GM12878 (cell line): ENCODE measurements at regions not wholly inside any gene's neighbourhood (a gene's known extent, or its start where the extent isn't known, plus 50 kb on each side); places are given as distances from the start of the nearest gene placed in this dataset.
"Not testable (repeated sequence)": the region's sequence is repeated elsewhere in the genome, so short reads cannot be mapped to it uniquely, and the experiment has no call there.

Experiments used
- ATAC-seq: fragments of 200-7000 bp; cut with Tn5 transposase; 3 replicates; pipeline ENCODE4 v1.9.1; 2020; ENCODE audit warnings: mild to moderate bottlenecking, moderate library complexity
- BruUV-seq: library from RNA; stranded (reverse); fragments of 400-500 nt; replicated peaks from 2 replicates; lab custom pipeline; 2021; lab: Mats Ljungman, UMichigan
- CTCF ChIA-PET: fragments of 300-600 bp; sonication (Branson Sonifier 250); formaldehyde crosslinking; extraction: SDS; loops from one replicate; lab custom pipeline; 2021; ENCODE audit warnings: inconsistent platforms; lab: Yijun Ruan, JAX
- POLR2A ChIA-PET: fragments of 350-600 bp; formaldehyde crosslinking; extraction: SDS; loops from one replicate; lab custom pipeline; 2021; ENCODE audit warnings: inconsistent platforms; lab: Charles Lee
- RAD21 ChIA-PET: fragments of 300-600 bp; sonication (Branson Sonifier 250); formaldehyde crosslinking; loops from one replicate; lab custom pipeline; 2023; ENCODE audit warnings: antibody characterized with exemption; ENCODE audit not compliant: unreplicated experiment; lab: Charles Lee
- SMC1A ChIA-PET: fragments of 300-600 bp; sonication (Branson Sonifier 250); formaldehyde crosslinking; loops from one replicate; lab custom pipeline; 2023; ENCODE audit not compliant: unreplicated experiment, uncharacterized antibody; lab: Charles Lee
- DNase-seq: peaks from one replicate; pipeline ENCODE4 v3.0.0-alpha.2; 2011; ENCODE audit warnings: low read depth, low spot score
- FAIRE-seq: peaks from 3 replicates; lab custom pipeline; 2011; peaks lifted over from hg19 to GRCh38; lab: Jason Lieb, UNC
- H2AFZ ChIP-seq: 2 replicates; pipeline ENCODE4 v1.6.0; 2011; ENCODE audit warnings: low read depth, low read length, control low read depth; ENCODE audit not compliant: control insufficient read depth
- H3K27ac ChIP-seq: 2 replicates; pipeline ENCODE4 v1.5.1; 2011; ENCODE audit warnings: control low read depth; ENCODE audit not compliant: control insufficient read depth, insufficient read depth
- H3K27me3 ChIP-seq, 2 experiments: replicated peaks in 1 of 2; 2 replicates each; pipeline versions ENCODE4 v1.6.0 to v1.6.1; 2011; ENCODE audit warnings: low read length in 1 of 2; ENCODE audit not compliant: control insufficient read depth in 2 of 2, insufficient read depth in 2 of 2
- H3K36me3 ChIP-seq, 2 experiments: 2 replicates each; pipeline ENCODE4 v1.5.1; 2011; ENCODE audit warnings: low read length in 1 of 2; ENCODE audit not compliant: control insufficient read depth in 2 of 2, insufficient read depth in 2 of 2
- H3K4me1 ChIP-seq: 2 replicates; pipeline ENCODE4 v1.6.1; 2011; ENCODE audit warnings: mild to moderate bottlenecking, low read length, moderate library complexity, mixed read lengths; ENCODE audit not compliant: control insufficient read depth, insufficient read depth
- H3K4me2 ChIP-seq: 2 replicates; pipeline ENCODE4 v1.6.0; 2011; ENCODE audit warnings: control low read depth; ENCODE audit not compliant: control insufficient read depth, insufficient read depth
- H3K4me3 ChIP-seq: fragments of 200-600 bp; sonication (generic); 2 replicates; pipeline ENCODE4 v1.5.1; 2016
- H3K79me2 ChIP-seq: 2 replicates; pipeline ENCODE4 v1.6.0; 2011; ENCODE audit warnings: low read length; ENCODE audit not compliant: control insufficient read depth, insufficient read depth
- H3K9ac ChIP-seq: 2 replicates; pipeline ENCODE4 v1.8.0; 2011; ENCODE audit warnings: low read length, control low read depth, mixed read lengths; ENCODE audit not compliant: control insufficient read depth, insufficient read depth
- H3K9me3 ChIP-seq: replicated peaks from 3 replicates; pipeline ENCODE4 v1.5.1; 2011; ENCODE audit warnings: mild to moderate bottlenecking, low read length; ENCODE audit not compliant: control insufficient read depth, insufficient read depth
- H4K20me1 ChIP-seq: 2 replicates; pipeline ENCODE4 v1.6.0; 2011; ENCODE audit not compliant: control insufficient read depth, insufficient read depth
- HDAC2 ChIP-seq: fragments of 200-600 bp; sonication (generic); IDR thresholded peaks from 2 replicates; pipeline ENCODE4 v1.6.1; 2017
- PAX8 ChIP-seq: fragments of 450-650 bp; IDR thresholded peaks from 2 replicates; pipeline ENCODE4 v1.6.1; 2017; ENCODE audit warnings: mild to moderate bottlenecking, moderate library complexity
- SKIL ChIP-seq: fragments of 450-650 bp; IDR thresholded peaks from 2 replicates; pipeline ENCODE4 v1.6.1; 2017; ENCODE audit warnings: mild to moderate bottlenecking, low read depth, inconsistent platforms; ENCODE audit not compliant: poor library complexity, severe bottlenecking
- SREBF1 ChIP-seq: IDR thresholded peaks from 2 replicates; pipeline ENCODE4 v1.6.1; 2012; ENCODE audit warnings: mild to moderate bottlenecking, low read length
- SUPT20H ChIP-seq: IDR thresholded peaks from 2 replicates; pipeline ENCODE4 v1.6.1; 2011; ENCODE audit warnings: low read depth, mild to moderate bottlenecking, low read length, moderate library complexity, borderline replicate concordance; ENCODE audit not compliant: control insufficient read depth
- ZSCAN29 ChIP-seq: fragments of 450-650 bp; IDR thresholded peaks from 2 replicates; pipeline ENCODE4 v1.6.1; 2017; ENCODE audit warnings: mild to moderate bottlenecking, moderate library complexity
- WGBS: methylation state at CpG from one replicate; pipeline ENCODE4 v1.1.6; 2016; ENCODE audit warnings: low lambda C conversion rate; ENCODE audit not compliant: insufficient replicate concordance, insufficient coverage; ENCODE audit errors: missing lambda C conversion rate; 5-methylcytosine and 5-hydroxymethylcytosine counted together
- in situ Hi-C: fragments of 300-500 bp; cut with MboI; formaldehyde crosslinking; loops from 9 replicates; pipeline ENCODE4 v1.14.3; 2018; ENCODE audit warnings: mixed read lengths
- intact Hi-C: fragments of 100-400 bp; cut with micrococcal nuclease; formaldehyde crosslinking; loops from one replicate; pipeline ENCODE4 v1.14.2; 2022; ENCODE audit not compliant: unreplicated experiment

DNA sequence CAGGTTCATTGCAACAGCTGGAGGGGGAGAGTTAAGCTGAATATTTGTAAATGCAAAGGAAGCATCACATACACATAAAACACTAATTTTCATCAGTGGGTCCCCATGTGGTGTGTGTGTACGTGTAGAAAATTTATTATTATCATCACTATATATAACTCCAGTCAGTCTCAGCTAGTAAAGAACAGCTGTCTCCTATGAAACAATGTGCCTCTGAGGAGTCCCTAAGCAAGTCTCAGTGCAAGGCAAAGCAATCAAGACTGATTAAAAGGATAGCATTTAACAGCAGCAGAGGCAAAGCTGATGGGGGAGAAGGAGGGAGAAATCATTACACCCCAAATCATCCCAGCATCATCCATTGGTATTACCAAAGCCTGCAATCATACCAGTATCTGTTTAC is 104.2 kb upstream of the MARCHF11 start:
- ChIA-PET CTCF (no interaction called here), POLR2A (no interaction called here), SMC1A (no interaction called here), RAD21 (no interaction called here)
- no peaks in the 10 kb centered on the region for H4K20me1 ChIP-seq
- no peak overlapping the region for H3K9ac ChIP-seq
- no peaks in the 10 kb centered on the region for H3K36me3 ChIP-seq
- H3K27ac ChIP-seq: no peak overlapping the region
- H3K79me2 ChIP-seq: no peaks in the 10 kb centered on the region
- no peak for TF ChIP-seq SKIL
- TF ChIP-seq ZSCAN29: no peak
- TF ChIP-seq PAX8: no peak
- no peak for TF ChIP-seq SUPT20H
- no peak for TF ChIP-seq HDAC2
- no peak for TF ChIP-seq SREBF1
- no TSS peak for BruUV-seq
- no peak for ATAC-seq
- in situ Hi-C loops: no loop called here
- no peak for FAIRE-seq
- intact Hi-C loops: no loop called here
- H3K4me2 ChIP-seq: no peak overlapping the region
- WGBS: 52% methylated on average over 1 of the region's 1 CpG
- no peak overlapping the region for H2AFZ ChIP-seq
- no peaks in the 10 kb centered on the region for H3K27me3 ChIP-seq
- DNase-seq: no peak
- no peak overlapping the region for H3K4me3 ChIP-seq
- no peaks in the 10 kb centered on the region for H3K9me3 ChIP-seq
- no peaks in the 10 kb centered on the region for H3K4me1 ChIP-seq

DNA sequence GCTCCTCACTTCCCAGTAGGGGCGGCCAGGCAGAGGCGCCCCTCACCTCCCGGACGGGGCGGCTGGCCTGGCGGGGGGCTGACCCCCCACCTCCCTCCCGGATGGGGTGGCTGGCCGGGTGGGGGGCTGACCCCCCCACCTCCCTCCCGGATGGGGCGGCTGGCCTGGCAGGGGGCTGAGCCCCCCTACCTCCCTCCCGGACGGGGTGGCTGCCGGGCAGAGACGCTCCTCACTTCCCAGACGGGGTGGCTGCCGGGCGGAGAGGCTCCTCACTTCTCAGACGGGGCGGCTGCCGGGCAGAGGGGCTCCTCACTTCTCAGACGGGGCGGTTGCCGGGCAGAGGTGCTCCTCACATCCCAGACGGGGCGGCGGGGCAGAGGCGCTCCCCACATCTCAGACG is 97.3 kb upstream of the MARCHF11 start:
- H3K27me3 ChIP-seq, in situ Hi-C loops, H3K9ac ChIP-seq, H3K4me3 ChIP-seq, intact Hi-C loops, H3K9me3 ChIP-seq, H2AFZ ChIP-seq, ATAC-seq, CTCF ChIA-PET, BruUV-seq, RAD21 ChIA-PET, H3K27ac ChIP-seq, DNase-seq, H3K79me2 ChIP-seq, POLR2A ChIA-PET, H3K4me2 ChIP-seq, H4K20me1 ChIP-seq, FAIRE-seq, H3K36me3 ChIP-seq, H3K4me1 ChIP-seq, SMC1A ChIA-PET: not testable (repeated sequence)
- WGBS: no CpG with 5 or more reads among the region's 28 CpGs
